HG03439 (cell line): ENCODE measurements at regions not wholly inside any gene's neighbourhood (a gene's known extent, or its start where the extent isn't known, plus 50 kb on each side); places are given as distances from the start of the nearest gene placed in this dataset.
A peak's percentile ranks its signal among the peaks of the same experiment; 100 is the strongest.
"Not testable (repeated sequence)": the region's sequence is repeated elsewhere in the genome, so short reads cannot be mapped to it uniquely, and the experiment has no call there.

ENCODE experiments used
- ATAC-seq: cut with Tn5 transposase; IDR thresholded peaks from one replicate; pipeline ENCODE4 v1.9.1; 2021; ENCODE audit warnings: mild to moderate bottlenecking, moderate library complexity; ENCODE audit not compliant: unreplicated experiment

- no peak for ATAC-seq
Observed at GRCh38 chr3:88000853-88001252, 58.0 kb downstream of the CGGBP1 start.

- ATAC-seq = no peak
Observed at GRCh38 chr3:87997966-87998365, 60.8 kb downstream of the CGGBP1 start.

GRCh38 chr3:87997298-87997697 lies 61.5 kb downstream of the CGGBP1 start:
- ATAC-seq = no peak

- no peak for ATAC-seq
Observed at GRCh38 chr3:87996882-87997281, 61.9 kb downstream of the CGGBP1 start.

DNA sequence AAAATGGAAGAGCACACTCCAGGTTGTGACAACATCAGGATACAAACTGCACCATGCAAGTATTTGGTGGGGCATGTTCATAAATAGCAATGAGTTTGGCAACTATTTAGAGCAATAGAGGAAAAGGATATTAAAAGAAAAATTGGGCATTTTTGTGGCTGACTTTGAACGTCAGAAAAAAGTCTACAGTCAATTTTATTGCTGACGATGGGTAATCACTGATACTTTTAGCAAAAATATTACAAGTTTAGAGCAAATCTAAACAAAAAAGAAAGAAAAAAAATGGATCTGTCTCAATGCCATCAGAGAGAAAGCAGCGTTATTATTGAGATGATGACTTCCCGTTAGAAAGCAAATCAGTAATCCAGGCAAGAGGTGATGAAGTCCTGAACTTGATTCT lies 65.2 kb downstream of the CGGBP1 start:
- no peak for ATAC-seq

DNA sequence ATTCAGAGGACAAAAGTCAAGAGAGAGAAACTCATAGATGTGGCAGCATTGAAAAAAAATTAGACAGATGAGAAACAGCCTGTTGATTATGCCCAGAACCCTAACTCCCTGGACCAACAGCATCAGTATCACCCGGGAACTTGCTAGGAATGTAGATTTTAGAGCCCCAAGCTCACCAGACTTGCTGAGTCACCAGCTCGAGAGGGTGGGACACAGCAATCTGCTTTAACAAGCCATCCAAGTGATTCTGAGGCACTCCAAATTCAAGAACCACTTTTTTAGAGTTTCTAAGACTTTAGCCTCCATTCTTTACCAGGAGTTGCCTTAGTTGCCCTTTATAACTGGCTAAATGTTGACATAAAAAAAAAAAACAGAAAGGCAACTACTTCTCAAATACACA lies 70.9 kb downstream of the CGGBP1 start:
- no peak for ATAC-seq

GRCh38 chr3:87982421-87982820 lies 76.4 kb downstream of the CGGBP1 start:
- no peak for ATAC-seq

DNA sequence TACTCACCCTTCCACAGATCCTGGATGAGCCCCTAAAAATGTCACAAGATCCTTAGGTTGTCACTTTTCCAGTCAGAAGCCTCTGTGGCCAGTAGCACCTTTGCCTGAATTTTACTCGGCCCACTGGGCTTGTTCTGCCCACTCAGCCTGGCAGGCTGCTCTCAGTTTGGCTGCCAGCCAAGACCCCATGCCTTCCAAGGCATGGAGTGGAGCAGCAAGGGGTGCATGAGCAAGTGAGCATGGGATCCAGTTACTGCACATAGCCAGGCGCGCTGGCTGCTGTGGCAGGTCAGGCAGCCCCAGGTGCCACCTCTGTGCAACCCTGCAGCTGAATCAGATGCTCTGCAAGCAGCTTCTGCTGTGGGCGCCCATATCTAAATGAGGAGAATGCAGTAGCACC lies 79.3 kb downstream of the CGGBP1 start:
- no peak for ATAC-seq

GRCh38 chr3:87977765-87978164 lies 81.0 kb downstream of the CGGBP1 start:
- no peak for ATAC-seq

- ATAC-seq = no peak
Observed at GRCh38 chr3:87975716-87976115, 83.1 kb downstream of the CGGBP1 start.

DNA sequence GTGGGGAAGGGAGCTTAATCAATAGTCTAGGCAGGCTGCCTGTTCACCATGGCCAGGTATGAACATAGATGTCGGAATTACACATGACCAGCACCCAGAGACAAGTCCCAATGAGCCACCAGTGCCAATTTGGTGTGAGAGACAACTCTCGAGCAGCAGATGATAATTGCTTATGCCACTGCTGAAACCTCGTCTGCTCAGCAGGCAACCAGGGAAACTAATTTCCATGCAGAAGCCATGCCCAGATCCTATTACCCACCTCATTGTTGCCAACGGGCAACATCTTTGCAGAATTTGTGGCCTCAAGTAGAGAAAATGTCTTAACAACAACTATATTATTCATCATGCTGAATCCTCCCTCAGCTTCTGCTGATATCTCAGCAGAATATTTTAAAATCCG lies 84.9 kb downstream of the CGGBP1 start:
- ATAC-seq = no peak

- ATAC-seq = no peak
Observed at GRCh38 chr3:87969620-87970019, 89.2 kb downstream of the CGGBP1 start.

DNA sequence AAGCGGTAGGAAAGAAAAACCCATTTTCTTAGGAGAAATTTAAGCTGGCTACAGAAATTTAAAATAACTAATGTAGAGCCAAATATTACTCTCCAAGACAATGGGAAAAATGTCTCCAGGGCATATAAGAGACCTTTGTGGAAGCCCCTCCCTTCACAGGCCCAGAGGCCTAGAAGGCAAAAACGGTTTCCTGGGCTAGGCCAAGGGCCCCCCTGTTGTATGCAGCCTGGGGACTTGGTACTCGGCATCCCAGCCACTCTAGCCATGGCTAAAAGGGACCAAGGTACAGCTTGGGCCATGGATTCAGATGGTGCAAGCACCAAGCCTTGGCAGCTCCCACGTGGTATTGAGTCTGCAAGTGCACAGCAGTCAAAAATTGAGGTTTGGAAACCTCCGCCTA lies 90.1 kb downstream of the CGGBP1 start:
- no peak for ATAC-seq

DNA sequence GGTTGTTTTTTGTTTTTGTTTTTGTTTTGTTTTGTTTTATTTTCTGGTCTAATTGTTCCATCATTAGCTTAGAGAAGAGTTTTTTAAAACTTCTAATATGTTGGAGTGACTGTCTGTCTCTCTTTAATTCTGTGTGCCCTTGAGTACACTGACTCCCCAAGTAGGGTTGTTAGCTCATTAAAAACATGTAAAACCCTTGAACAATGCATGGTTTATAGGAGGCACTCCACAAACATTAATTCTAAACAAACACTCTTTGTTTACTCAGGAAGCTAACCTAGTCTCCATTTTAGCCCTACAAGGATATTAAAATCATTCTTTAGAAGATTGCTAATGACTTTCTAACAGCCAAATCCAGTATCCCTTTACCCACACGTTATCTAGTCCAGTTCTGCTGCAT lies 100.5 kb downstream of the CGGBP1 start:
- no peak for ATAC-seq

- ATAC-seq = no peak
Observed at GRCh38 chr3:87957575-87957974, 101.2 kb downstream of the CGGBP1 start.

GRCh38 chr3:87949879-87950208 lies 109.0 kb downstream of the CGGBP1 start:
- no peak for ATAC-seq

DNA sequence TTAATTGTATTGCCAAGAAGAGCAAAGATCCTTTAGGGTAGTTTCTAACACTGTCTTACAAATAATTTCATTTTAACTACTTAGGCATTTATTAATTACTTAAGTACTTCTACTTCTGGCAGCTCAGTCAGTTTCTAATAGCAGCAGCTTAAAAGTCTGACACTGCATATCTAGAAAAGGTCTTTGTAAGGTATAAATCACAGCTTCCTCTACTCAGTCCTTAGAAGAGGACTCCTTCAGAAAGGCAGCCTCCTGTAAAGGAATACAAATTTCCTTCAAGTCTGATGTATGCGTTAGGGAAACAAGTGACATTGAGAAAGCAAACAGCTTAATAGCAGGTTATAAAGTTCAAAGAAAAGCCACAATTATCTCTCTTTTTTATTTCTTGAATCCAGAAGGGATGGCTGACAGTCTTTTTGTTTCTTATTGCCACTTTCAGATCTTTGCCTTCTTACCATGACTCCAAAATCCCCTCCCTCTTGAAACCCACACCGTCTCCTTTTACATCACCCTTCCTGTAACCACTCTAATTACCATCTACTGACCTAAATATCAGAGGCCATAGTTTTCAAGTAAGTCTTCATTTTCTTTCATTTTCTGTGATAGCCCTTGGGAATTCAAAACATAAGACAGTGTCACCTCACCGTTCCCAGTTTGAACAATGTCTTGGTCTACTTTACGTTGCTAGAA lies 109.5 kb downstream of the CGGBP1 start:
- ATAC-seq = peak; percentile 93

GRCh38 chr3:87946007-87946406 lies 112.8 kb downstream of the CGGBP1 start:
- ATAC-seq = not testable (repeated sequence)

DNA sequence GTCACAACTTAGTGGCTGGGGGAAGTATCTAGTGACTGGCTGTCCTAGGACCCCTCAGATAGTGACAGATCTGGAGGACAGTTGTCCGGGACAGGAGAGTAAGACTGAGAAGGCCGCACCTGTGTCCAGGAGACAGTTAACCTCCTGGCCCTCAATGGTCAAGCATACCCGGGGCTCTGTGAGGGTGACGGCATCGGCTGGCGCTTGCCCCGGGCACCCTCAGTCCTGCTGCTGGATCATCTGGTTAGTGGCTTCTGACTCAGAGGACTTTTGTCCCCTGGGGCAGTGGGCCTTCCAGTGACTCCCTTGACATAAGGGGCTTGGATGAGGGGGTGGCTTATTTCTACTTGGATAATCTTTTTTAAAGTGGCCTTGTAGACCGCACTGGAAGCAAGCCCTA lies 116.5 kb downstream of the CGGBP1 start:
- ATAC-seq = not testable (repeated sequence)

- no peak for ATAC-seq
Observed at GRCh38 chr3:87924485-87924884, 134.3 kb downstream of the CGGBP1 start.

- no peak for ATAC-seq
Observed at GRCh38 chr3:87920549-87920948, 138.3 kb downstream of the CGGBP1 start.

DNA sequence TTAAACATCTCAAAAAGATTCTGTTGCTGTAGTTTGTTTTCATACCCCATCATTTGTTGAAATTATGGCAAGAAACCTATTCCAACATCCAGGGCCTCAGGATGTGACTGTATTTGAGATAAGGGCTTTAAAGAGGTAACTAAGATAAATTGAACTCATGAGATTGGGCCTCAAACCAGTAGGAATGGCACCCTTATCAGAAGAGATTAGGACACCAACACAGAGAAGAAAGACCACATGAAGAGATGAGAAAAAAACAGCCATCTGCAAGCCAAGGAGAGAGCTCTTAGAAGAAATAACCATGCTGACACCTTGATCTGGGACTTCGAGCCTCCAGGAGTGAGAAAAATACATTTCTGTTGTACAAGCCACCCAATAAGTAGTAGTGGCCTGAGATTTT lies 157.7 kb downstream of the CGGBP1 start:
- ATAC-seq = no peak

DNA sequence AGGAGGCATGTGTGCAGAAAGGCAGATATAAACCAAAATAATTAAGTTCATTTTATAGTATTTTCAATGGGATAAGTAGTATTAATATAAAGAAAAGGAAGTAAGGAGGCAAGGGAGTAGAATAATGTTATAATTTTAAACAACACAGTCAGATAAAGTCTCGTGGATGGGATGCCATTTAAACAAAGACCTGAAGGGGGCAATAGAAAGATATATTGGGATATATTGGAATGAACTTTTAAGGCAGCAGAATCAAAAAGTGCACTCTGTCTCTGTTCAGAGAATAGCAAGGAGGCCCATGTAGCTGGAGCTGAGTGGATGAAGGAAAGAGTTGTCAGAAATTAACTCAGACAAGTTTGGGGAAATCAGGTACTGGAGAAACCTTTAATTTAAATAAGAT lies 158.7 kb downstream of the CGGBP1 start:
- ATAC-seq = no peak
